Activated naive CD8-positive, alpha-beta T cell treated with anti-CD3 and anti-CD28 coated beads, Interleukin-2, amount 10 ng/mL, durations not matched to agents 7 days and 5 days (primary cell): ENCODE measurements at regions not wholly inside any gene's neighbourhood (a gene's known extent, or its start where the extent isn't known, plus 50 kb on each side); places are given as distances from the start of the nearest gene placed in this dataset.
A peak's percentile ranks its signal among the peaks of the same experiment; 100 is the strongest.

ENCODE experiments used
- ATAC-seq: fragments of 150-1000 bp; cut with Tn5 transposase; one replicate; pipeline ENCODE4 v1.10.0; 2021; ENCODE audit warnings: low read depth, moderate library complexity
- POLR2A ChIA-PET: fragments of 350-600 bp; sonication (Branson Sonifier 250); formaldehyde crosslinking; loops from one replicate; lab custom pipeline; 2021; ENCODE audit warnings: antibody characterized with exemption; lab: Charles Lee
- DNase-seq: peaks from one replicate; pipeline ENCODE4 v3.0.0; 2021
- H3K27ac Mint-ChIP-seq: one replicate; pipeline ENCODE4 v1.8.0; 2022; ENCODE audit warnings: mild to moderate bottlenecking, mixed read lengths
- H3K27me3 Mint-ChIP-seq: one replicate; pipeline ENCODE4 v1.8.0; 2022; ENCODE audit warnings: mild to moderate bottlenecking, moderate library complexity, mixed read lengths
- H3K36me3 Mint-ChIP-seq: one replicate; pipeline ENCODE4 v1.8.0; 2021; ENCODE audit warnings: mild to moderate bottlenecking, mixed read lengths
- H3K4me1 Mint-ChIP-seq: one replicate; pipeline ENCODE4 v1.8.0; 2021; ENCODE audit warnings: mixed read lengths
- H3K4me3 Mint-ChIP-seq: one replicate; pipeline ENCODE4 v1.8.0; 2022; ENCODE audit warnings: mild to moderate bottlenecking, moderate library complexity, mixed read lengths
- H3K9me3 Mint-ChIP-seq: one replicate; pipeline ENCODE4 v1.8.0; 2021; ENCODE audit warnings: mixed read lengths

DNA sequence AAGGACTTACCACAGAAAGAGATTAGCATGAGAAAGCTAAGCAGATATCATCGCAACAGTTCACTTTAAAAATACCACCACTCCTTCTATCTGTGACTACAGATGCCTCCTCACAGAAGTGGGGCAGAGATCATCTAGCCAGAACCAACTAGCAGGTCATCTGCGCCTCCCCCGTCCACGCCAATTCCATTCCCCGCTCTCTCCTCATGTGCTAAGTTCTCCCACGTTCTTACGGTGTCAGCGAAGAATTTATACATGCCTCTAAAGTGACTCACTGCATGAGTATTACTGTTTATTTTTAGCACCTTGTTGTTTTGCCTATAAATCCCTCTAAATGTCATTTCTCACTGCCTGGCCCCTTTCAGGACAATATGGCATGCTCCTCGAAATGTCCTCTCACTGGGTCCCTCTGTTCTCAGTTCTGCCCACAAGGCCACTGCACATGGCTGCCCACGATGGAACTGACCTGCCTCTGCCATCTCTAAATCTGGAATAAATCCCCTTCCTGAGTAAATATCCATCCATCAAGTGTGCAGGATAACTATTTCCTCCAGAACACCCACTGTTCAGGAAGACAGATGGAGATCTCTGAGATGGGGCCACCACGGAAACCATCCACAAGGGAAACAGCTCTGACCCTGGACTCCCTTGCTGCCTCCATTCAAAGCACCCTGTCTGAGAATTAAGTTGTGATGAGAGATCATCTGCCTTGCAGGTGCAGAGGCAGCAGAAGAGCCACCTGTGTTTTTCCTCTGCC lies 137.7 kb downstream of the IRS1 start:
- Mint-ChIP-seq H3K27me3 (peaks cover 3% of the 10 kb centered on the region), H3K4me3 (no peak overlapping the region), H3K4me1 (peaks cover 2% of the 10 kb centered on the region), H3K9me3 (no peaks in the 10 kb centered on the region), H3K36me3 (no peaks in the 10 kb centered on the region), H3K27ac (no peak overlapping the region)
- no peak for DNase-seq
- ATAC-seq, result no peak
- POLR2A ChIA-PET, result no interaction called here

GRCh38 chr2:226660526-226660925 lies 139.1 kb downstream of the IRS1 start:
- peaks cover 3% of the 10 kb centered on the region for H3K27me3 Mint-ChIP-seq
- POLR2A ChIA-PET, result no interaction called here
- ATAC-seq, result no peak
- no peak for DNase-seq
- H3K4me3 Mint-ChIP-seq, result no peak overlapping the region
- peaks cover 1% of the 10 kb centered on the region for H3K9me3 Mint-ChIP-seq
- H3K36me3 Mint-ChIP-seq, result no peaks in the 10 kb centered on the region
- peaks cover 5% of the 10 kb centered on the region for H3K4me1 Mint-ChIP-seq
- no peak overlapping the region for H3K27ac Mint-ChIP-seq

DNA sequence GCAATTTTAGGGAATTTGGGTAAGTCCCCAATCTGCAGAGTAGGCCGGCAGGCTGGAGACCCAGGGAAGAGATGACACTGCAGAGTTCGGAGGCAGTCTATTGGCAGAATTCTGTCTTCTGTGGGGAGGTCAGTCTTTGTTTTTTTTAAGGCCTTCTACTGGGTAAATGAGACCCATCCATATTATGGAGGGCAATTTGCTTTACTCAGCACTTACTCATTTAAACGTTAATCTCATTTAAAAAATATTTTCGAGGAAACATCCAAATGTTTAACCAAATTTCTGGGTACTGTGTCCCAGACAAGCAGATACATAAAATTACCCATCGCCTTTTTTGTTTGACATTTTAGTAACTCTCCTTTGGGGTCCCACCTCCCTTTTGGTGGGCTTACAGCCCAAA lies 139.5 kb downstream of the IRS1 start:
- Mint-ChIP-seq H3K27me3 (no peaks in the 10 kb centered on the region), H3K4me3 (no peak overlapping the region), H3K27ac (no peak overlapping the region), H3K4me1 (peaks cover 5% of the 10 kb centered on the region), H3K9me3 (peaks cover 1% of the 10 kb centered on the region), H3K36me3 (peaks cover 4% of the 10 kb centered on the region)
- POLR2A ChIA-PET, result no interaction called here
- DNase-seq (no peak), ATAC-seq (no peak)

- POLR2A ChIA-PET, result no interaction called here
These were observed 140.2 kb downstream of the IRS1 start for GRCh38 chr2:226659410-226659809.

DNA sequence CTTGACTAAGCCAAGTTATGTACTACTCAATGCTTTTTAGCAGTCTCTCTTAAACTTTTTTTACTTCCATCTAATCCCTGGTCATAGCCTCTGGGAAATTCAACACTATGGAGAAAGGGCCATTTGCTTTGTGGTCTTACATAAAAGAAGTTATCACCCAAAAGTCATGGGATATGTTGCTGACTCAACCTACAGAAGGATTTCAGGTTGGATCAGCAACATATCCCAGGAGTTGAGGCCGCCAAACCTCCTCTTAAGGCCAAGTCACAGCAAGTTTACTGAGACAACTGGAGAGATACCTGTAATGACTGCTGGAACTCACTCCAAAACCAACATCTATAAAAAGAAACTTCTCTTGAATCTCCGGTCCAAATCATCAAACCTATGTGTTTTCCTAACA lies 141.1 kb downstream of the IRS1 start:
- H3K36me3 Mint-ChIP-seq, result peaks cover 4% of the 10 kb centered on the region
- H3K27me3 Mint-ChIP-seq, result no peaks in the 10 kb centered on the region
- DNase-seq (no peak), ATAC-seq (no peak)
- POLR2A ChIA-PET, result no interaction called here
- no peak overlapping the region for H3K4me3 Mint-ChIP-seq
- H3K4me1 Mint-ChIP-seq, result peaks cover 8% of the 10 kb centered on the region
- H3K9me3 Mint-ChIP-seq, result peaks cover 1% of the 10 kb centered on the region
- H3K27ac Mint-ChIP-seq, result no peak overlapping the region

More at GRCh38 chr2:226659410-226659809, 140.2 kb downstream of the IRS1 start:
- H3K9me3 Mint-ChIP-seq, result peaks cover 1% of the 10 kb centered on the region
- H3K27ac Mint-ChIP-seq, result no peak overlapping the region
- H3K4me1 Mint-ChIP-seq, result peaks cover 5% of the 10 kb centered on the region
- H3K36me3 Mint-ChIP-seq, result peaks cover 4% of the 10 kb centered on the region
- ATAC-seq (no peak), DNase-seq (no peak)
- H3K27me3 Mint-ChIP-seq, result no peaks in the 10 kb centered on the region
- no peak overlapping the region for H3K4me3 Mint-ChIP-seq

DNA sequence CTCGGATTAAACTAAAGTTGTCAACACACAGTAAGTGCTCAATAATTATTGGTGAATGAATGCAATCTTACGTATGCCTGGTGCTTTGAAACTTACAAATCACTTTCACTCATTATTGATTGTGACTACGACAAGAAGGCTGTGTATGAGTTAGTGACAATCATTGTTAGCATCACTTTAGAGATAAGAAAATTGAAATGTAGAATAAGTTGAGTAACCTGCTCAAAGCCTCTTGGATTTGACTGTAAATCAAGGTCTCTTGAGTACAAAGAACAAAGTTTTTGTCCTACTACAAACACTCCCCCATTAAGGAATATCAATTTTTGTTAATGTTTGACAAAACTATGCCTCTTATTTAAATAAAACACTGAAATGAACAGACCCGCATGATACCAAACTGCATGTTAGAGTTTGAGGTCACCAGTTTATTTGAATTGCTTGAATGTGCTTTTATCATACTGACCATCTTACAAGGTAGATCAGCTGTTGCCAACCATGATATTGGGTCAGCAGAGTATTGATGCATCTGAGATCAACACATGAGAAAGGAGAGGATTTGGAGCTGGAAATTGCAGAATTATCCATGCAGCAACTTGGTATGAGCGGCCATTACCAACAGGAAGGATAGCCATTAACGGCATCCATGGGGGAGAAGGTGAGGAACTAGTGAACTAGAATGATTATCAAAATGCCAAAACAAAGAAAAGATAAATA lies 142.1 kb downstream of the IRS1 start:
- peaks cover 4% of the 10 kb centered on the region for H3K36me3 Mint-ChIP-seq
- no peak overlapping the region for H3K4me3 Mint-ChIP-seq
- no peak for DNase-seq
- H3K4me1 Mint-ChIP-seq, result peaks cover 15% of the 10 kb centered on the region
- ATAC-seq, result no peak
- peaks cover 3% of the 10 kb centered on the region for H3K9me3 Mint-ChIP-seq
- no peaks in the 10 kb centered on the region for H3K27me3 Mint-ChIP-seq
- POLR2A ChIA-PET, result no interaction called here
- H3K27ac Mint-ChIP-seq, result peak overlapping the region; percentile 11

DNA sequence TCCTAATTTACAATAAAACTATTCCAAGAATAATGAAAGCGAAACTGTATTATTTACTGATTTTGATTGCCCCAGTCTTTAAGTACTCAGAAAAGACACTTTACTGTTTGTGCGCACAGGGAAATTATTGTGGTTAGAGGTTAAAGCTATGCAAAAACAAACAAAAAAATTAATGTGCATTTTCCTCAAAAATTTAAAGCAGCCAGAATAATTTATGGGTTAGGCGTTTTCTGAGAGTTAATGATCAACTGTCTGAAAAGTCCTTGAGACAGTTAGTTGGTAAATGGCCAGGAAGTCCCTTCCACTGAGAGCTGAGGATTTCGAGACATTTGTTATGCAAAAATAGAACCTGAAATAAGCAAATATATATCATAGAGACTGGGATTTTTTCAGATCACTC lies 143.3 kb downstream of the IRS1 start:
- Mint-ChIP-seq H3K4me3 (no peak overlapping the region), H3K9me3 (peaks cover 3% of the 10 kb centered on the region), H3K4me1 (peaks cover 22% of the 10 kb centered on the region), H3K27me3 (no peaks in the 10 kb centered on the region), H3K36me3 (peaks cover 4% of the 10 kb centered on the region), H3K27ac (no peak overlapping the region)
- no peak for DNase-seq
- ATAC-seq, result no peak
- POLR2A ChIA-PET, result no interaction called here

DNA sequence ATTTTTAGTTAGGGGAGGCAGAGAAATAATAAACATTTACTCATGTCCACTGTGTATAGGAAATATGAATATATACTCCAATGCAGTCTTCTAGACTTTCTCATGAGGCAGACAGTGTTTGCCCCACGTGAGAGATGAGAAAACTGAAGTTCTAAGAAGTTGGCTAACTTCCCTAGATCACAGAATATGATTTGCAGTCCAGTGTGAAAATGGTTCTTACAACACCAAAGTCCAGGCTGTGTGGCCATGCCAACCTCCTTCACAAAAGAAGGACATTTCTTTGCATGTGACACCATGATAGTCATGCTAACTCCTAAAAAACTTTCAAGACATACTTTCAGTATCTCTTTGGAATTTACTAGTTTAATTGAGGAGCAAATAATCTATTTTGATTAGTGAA lies 143.7 kb downstream of the IRS1 start:
- DNase-seq, result no peak
- peaks cover 4% of the 10 kb centered on the region for H3K36me3 Mint-ChIP-seq
- H3K27ac Mint-ChIP-seq, result no peak overlapping the region
- H3K9me3 Mint-ChIP-seq, result peaks cover 3% of the 10 kb centered on the region
- H3K27me3 Mint-ChIP-seq, result no peaks in the 10 kb centered on the region
- peaks cover 24% of the 10 kb centered on the region for H3K4me1 Mint-ChIP-seq
- POLR2A ChIA-PET, result no interaction called here
- no peak for ATAC-seq
- no peak overlapping the region for H3K4me3 Mint-ChIP-seq

DNA sequence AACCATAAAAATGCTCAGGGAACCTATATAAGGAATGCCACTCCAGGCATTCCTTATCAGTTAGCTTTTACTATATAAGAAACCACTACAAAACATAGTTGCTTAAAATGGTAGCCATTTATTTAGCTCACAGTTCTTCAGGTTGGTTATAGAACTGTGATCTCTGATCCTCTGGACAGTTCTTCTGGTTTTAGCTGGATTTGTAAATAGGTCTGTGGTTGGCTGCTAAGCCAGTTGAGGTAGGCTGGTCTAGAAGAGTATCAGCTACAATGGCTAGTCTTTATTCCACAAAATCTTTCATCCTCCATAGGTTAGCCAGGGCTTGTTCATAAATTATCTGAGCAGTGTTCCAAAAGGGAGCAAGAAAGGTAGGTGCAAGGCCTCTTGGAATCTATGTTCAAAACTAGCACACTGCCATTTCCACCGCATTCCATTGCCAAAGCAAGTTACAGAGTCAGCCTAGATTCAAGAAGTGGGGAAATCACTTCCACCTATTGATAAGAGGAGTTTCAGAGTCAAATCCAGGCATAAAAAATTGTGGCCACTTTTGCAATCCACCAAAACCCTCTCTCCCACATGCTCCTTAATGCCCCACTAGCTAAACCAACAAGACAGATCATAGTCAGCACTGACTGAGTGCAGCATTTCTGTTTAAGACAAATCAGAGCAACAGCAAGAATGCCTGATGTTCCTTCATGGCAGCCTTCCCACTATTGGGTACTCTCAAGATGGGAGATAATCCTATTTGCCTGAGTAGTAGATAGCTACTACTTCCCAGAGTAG lies 146.4 kb downstream of the IRS1 start:
- no peak overlapping the region for H3K27ac Mint-ChIP-seq
- peaks cover 38% of the 10 kb centered on the region for H3K4me1 Mint-ChIP-seq
- no peak for ATAC-seq
- DNase-seq, result no peak
- H3K36me3 Mint-ChIP-seq, result peaks cover 24% of the 10 kb centered on the region
- no peaks in the 10 kb centered on the region for H3K27me3 Mint-ChIP-seq
- H3K9me3 Mint-ChIP-seq, result peaks cover 12% of the 10 kb centered on the region
- POLR2A ChIA-PET, result no interaction called here
- no peak overlapping the region for H3K4me3 Mint-ChIP-seq

- POLR2A ChIA-PET, result no interaction called here
- H3K36me3 Mint-ChIP-seq, result peaks cover 24% of the 10 kb centered on the region
- H3K4me3 Mint-ChIP-seq, result peak overlapping the region; percentile 17
- no peak for DNase-seq
- peak overlapping the region; percentile 53 for H3K27ac Mint-ChIP-seq
- H3K27me3 Mint-ChIP-seq, result no peaks in the 10 kb centered on the region
- peaks cover 12% of the 10 kb centered on the region for H3K9me3 Mint-ChIP-seq
- peaks cover 38% of the 10 kb centered on the region for H3K4me1 Mint-ChIP-seq
- ATAC-seq, result peak; percentile 34
These were observed 147.3 kb downstream of the IRS1 start for GRCh38 chr2:226652369-226652768.

- H3K27me3 Mint-ChIP-seq, result no peaks in the 10 kb centered on the region
- peaks cover 20% of the 10 kb centered on the region for H3K36me3 Mint-ChIP-seq
- H3K27ac Mint-ChIP-seq, result peak overlapping the region; percentile 84
- H3K9me3 Mint-ChIP-seq, result peaks cover 11% of the 10 kb centered on the region
- H3K4me1 Mint-ChIP-seq, result peaks cover 35% of the 10 kb centered on the region
- H3K4me3 Mint-ChIP-seq, result peak overlapping the region; percentile 59
- ATAC-seq (peak; percentile 99), DNase-seq (peak; percentile 55)
- POLR2A ChIA-PET, result no interaction called here
These were observed 149.6 kb downstream of the IRS1 start for GRCh38 chr2:226649871-226650660.

- no peak for ATAC-seq
These were observed 150.4 kb downstream of the IRS1 start for GRCh38 chr2:226649201-226649600.

More at GRCh38 chr2:226649201-226649600, 150.4 kb downstream of the IRS1 start:
- POLR2A ChIA-PET, result no interaction called here
- Mint-ChIP-seq H3K27ac (peak overlapping the region; percentile 84), H3K36me3 (peaks cover 20% of the 10 kb centered on the region), H3K4me3 (no peak overlapping the region), H3K9me3 (peaks cover 11% of the 10 kb centered on the region), H3K4me1 (peaks cover 36% of the 10 kb centered on the region), H3K27me3 (peaks cover 2% of the 10 kb centered on the region)
- DNase-seq, result no peak
